Endodermal cell (in vitro differentiated cells): ENCODE measurements at regions not wholly inside any gene's neighbourhood (a gene's known extent, or its start where the extent isn't known, plus 50 kb on each side); places are given as distances from the start of the nearest gene placed in this dataset.

ENCODE experiments used
- DNase-seq: peaks from one replicate; pipeline ENCODE4 v3.0.0-alpha.2; 2017
- H3K27ac ChIP-seq: 2 replicates; pipeline ENCODE4 v1.5.1; 2013; ENCODE audit warnings: mild to moderate bottlenecking, low read depth, low read length, moderate library complexity
- H3K27me3 ChIP-seq: 2 replicates; pipeline ENCODE4 v1.6.1; 2013; ENCODE audit warnings: mild to moderate bottlenecking, low read length, moderate library complexity; ENCODE audit not compliant: insufficient read depth, control insufficient read depth, poor library complexity, severe bottlenecking
- H3K36me3 ChIP-seq: 2 replicates; pipeline ENCODE4 v1.7.0; 2013; ENCODE audit warnings: mild to moderate bottlenecking, low read length, moderate library complexity; ENCODE audit not compliant: control insufficient read depth, insufficient read depth
- H3K4me1 ChIP-seq: one replicate; pipeline ENCODE4 v1.7.0; 2013; ENCODE audit warnings: low read length; ENCODE audit not compliant: control insufficient read depth, insufficient read depth
- H3K4me3 ChIP-seq: 2 replicates; pipeline ENCODE4 v1.5.1; 2013; ENCODE audit warnings: mild to moderate bottlenecking, low read length, moderate library complexity
- H3K9ac ChIP-seq: 2 replicates; pipeline ENCODE4 v1.6.1; 2013; ENCODE audit warnings: mild to moderate bottlenecking, low read length, moderate library complexity; ENCODE audit not compliant: poor library complexity, severe bottlenecking; ENCODE audit errors: extremely low read depth
- H3K9me3 ChIP-seq: 2 replicates; pipeline ENCODE4 v1.6.1; 2013; ENCODE audit warnings: mild to moderate bottlenecking, low read length, moderate library complexity; ENCODE audit not compliant: control insufficient read depth
- H3K27ac Mint-ChIP-seq: 2 replicates; pipeline ENCODE4 v1.8.0; 2020; ENCODE audit warnings: mixed read lengths
- H3K27me3 Mint-ChIP-seq: 2 replicates; pipeline ENCODE4 v1.8.0; 2021; ENCODE audit warnings: mild to moderate bottlenecking, mixed read lengths; ENCODE audit not compliant: insufficient read depth
- H3K36me3 Mint-ChIP-seq: 2 replicates; pipeline ENCODE4 v1.8.0; 2020; ENCODE audit warnings: low read depth, mixed read lengths
- H3K4me1 Mint-ChIP-seq: 2 replicates; pipeline ENCODE4 v1.8.0; 2020; ENCODE audit warnings: mixed read lengths
- H3K4me3 Mint-ChIP-seq: 2 replicates; pipeline ENCODE4 v1.8.0; 2020; ENCODE audit warnings: mild to moderate bottlenecking, moderate library complexity, mixed read lengths
- H3K9me3 Mint-ChIP-seq: 2 replicates; pipeline ENCODE4 v1.8.0; 2020; ENCODE audit warnings: mild to moderate bottlenecking, mixed read lengths
- CTCF ChIP-seq: fragments of 200-600 bp; sonication (generic); conservative IDR thresholded peaks from 2 replicates; pipeline ENCODE4 v1.5.0; 2021; ENCODE audit warnings: antibody characterized with exemption, mild to moderate bottlenecking
- WGBS, 2 experiments: methylation state at CpG; one replicate each; pipeline versions ENCODE4 v1.1.5 to v1.1.7; 2013; ENCODE audit warnings: missing lambda C conversion rate in 2 of 2, mixed read lengths in 1 of 2; ENCODE audit not compliant: insufficient coverage in 1 of 2, insufficient read length in 1 of 2; 5-methylcytosine and 5-hydroxymethylcytosine counted together

DNA sequence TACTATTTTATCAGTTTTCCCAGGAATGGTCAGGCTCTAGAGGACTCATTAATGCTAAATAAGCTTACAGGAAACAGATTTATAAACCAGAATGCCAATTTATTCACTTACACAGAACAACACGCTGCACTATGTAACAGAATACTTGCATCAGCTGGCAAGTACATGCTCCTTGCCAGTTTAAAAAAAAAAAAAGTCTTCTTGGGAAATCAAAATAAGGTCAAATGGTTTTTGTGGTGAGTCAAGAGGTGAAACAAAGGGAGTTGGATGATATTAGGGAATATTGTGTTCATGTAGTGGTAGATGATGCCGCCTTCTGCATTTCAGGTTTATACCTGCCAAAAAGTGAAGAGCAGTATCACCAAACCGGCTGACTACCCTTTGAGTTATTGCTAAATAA is 1322.1 kb upstream of the ZEB2 start:
- H3K9ac ChIP-seq: no peak overlapping the region
- Mint-ChIP-seq H3K4me3 (no peak overlapping the region), H3K9me3 (no peaks in the 10 kb centered on the region), H3K27ac (no peak overlapping the region), H3K27me3 (no peaks in the 10 kb centered on the region), H3K4me1 (peaks cover 29% of the 10 kb centered on the region), H3K36me3 (no peaks in the 10 kb centered on the region)
- no peak for TF ChIP-seq CTCF
- WGBS, 2 experiments: 100% methylated on average over 2 to 3 of the region's 3 CpGs
- H3K27me3 ChIP-seq: no peaks in the 10 kb centered on the region
- no peak overlapping the region for H3K27ac ChIP-seq
- no peaks in the 10 kb centered on the region for H3K36me3 ChIP-seq
- H3K9me3 ChIP-seq: no peaks in the 10 kb centered on the region
- DNase-seq: no peak
- H3K4me1 ChIP-seq: peaks cover 6% of the 10 kb centered on the region
- H3K4me3 ChIP-seq: no peak overlapping the region

GRCh38 chr2:145836986-145837385 is 1317.1 kb upstream of the ZEB2 start:
- Histone ChIP-seq H3K4me3 (no peak overlapping the region), H3K27me3 (no peaks in the 10 kb centered on the region), H3K36me3 (no peaks in the 10 kb centered on the region), H3K9ac (no peak overlapping the region), H3K9me3 (no peaks in the 10 kb centered on the region), H3K4me1 (peaks cover 6% of the 10 kb centered on the region), H3K27ac (no peak overlapping the region)
- Mint-ChIP-seq H3K27me3 (no peaks in the 10 kb centered on the region), H3K4me3 (no peak overlapping the region), H3K4me1 (peaks cover 21% of the 10 kb centered on the region), H3K9me3 (no peaks in the 10 kb centered on the region), H3K36me3 (no peaks in the 10 kb centered on the region), H3K27ac (no peak overlapping the region)
- TF ChIP-seq CTCF: no peak
- no peak for DNase-seq
- WGBS, 2 experiments: 93 to 96% methylated on average over 2 to 3 of the region's 3 CpGs

DNA sequence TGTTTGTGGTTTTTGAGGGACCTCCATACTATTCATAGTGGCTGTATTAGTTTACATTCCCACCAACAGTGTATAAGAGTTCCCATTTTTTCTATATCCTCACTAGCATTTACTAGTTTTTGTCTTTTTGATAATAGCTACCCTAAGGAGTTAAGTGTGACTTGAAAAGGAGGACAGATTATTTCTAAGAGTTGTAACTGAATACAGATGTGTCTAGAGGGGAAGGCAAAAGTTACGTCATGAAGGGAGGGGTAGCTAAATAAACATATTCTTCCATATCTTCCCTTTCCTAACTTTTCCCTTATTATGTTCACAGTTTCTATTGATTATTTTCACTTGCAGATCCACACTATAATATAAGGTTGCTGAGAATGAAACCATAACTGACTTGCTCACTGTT is 1315.7 kb upstream of the ZEB2 start:
- H3K4me3 ChIP-seq: no peak overlapping the region
- H3K4me1 Mint-ChIP-seq: peaks cover 13% of the 10 kb centered on the region
- no CpG with 5 or more reads among the region's 1 CpG for WGBS, 2 experiments
- no peaks in the 10 kb centered on the region for H3K27me3 ChIP-seq
- TF ChIP-seq CTCF: no peak
- no peaks in the 10 kb centered on the region for H3K36me3 ChIP-seq
- H3K4me1 ChIP-seq: no peaks in the 10 kb centered on the region
- no peak overlapping the region for H3K4me3 Mint-ChIP-seq
- H3K27ac Mint-ChIP-seq: no peak overlapping the region
- H3K9me3 Mint-ChIP-seq: no peaks in the 10 kb centered on the region
- no peak overlapping the region for H3K9ac ChIP-seq
- DNase-seq: no peak
- H3K27ac ChIP-seq: no peak overlapping the region
- no peaks in the 10 kb centered on the region for H3K27me3 Mint-ChIP-seq
- H3K36me3 Mint-ChIP-seq: no peaks in the 10 kb centered on the region
- no peaks in the 10 kb centered on the region for H3K9me3 ChIP-seq
